Erythroblast (primary cell): ENCODE measurements at regions not wholly inside any gene's neighbourhood (a gene's known extent, or its start where the extent isn't known, plus 50 kb on each side); places are given as distances from the start of the nearest gene placed in this dataset.

Experiments used
- GATA1 ChIP-seq: IDR thresholded peaks from 2 replicates; pipeline ENCODE4 v1.6.1; 2011; ENCODE audit warnings: low read depth, mild to moderate bottlenecking, control low read depth, low read length, moderate library complexity
- POLR2A ChIP-seq: IDR thresholded peaks from 2 replicates; pipeline ENCODE4 v1.6.1; 2011; ENCODE audit warnings: mild to moderate bottlenecking, low read length

GRCh38 chrX:121655276-121655675, 607.9 kb downstream of the GLUD2 start:
- TF ChIP-seq POLR2A (no peak), GATA1 (no peak)
